LNCaP clone FGC (cell line): ENCODE measurements at regions not wholly inside any gene's neighbourhood (a gene's known extent, or its start where the extent isn't known, plus 50 kb on each side); places are given as distances from the start of the nearest gene placed in this dataset.
"Not testable (repeated sequence)": the region's sequence is repeated elsewhere in the genome, so short reads cannot be mapped to it uniquely, and the experiment has no call there.

Experiments used
- DNase-seq: peaks from one replicate; pipeline ENCODE4 v3.0.0-alpha.2; 2011; ENCODE audit warnings: low read depth
- H3K4me3 ChIP-seq: 2 replicates; pipeline ENCODE4 v1.5.1; 2011; ENCODE audit warnings: mild to moderate bottlenecking, low read depth, low read length, control low read depth
- CTCF ChIP-seq: IDR thresholded peaks from 2 replicates; pipeline ENCODE4 v1.5.1; 2012; ENCODE audit warnings: mild to moderate bottlenecking; ENCODE audit not compliant: control insufficient read depth, insufficient read depth; ENCODE audit errors: extremely low read depth

GRCh38 chr6:159422041-159422984 lies 253.1 kb downstream of the FNDC1 start:
- no peak overlapping the region for H3K4me3 ChIP-seq
- no peak for DNase-seq
- TF ChIP-seq CTCF: no peak

DNA sequence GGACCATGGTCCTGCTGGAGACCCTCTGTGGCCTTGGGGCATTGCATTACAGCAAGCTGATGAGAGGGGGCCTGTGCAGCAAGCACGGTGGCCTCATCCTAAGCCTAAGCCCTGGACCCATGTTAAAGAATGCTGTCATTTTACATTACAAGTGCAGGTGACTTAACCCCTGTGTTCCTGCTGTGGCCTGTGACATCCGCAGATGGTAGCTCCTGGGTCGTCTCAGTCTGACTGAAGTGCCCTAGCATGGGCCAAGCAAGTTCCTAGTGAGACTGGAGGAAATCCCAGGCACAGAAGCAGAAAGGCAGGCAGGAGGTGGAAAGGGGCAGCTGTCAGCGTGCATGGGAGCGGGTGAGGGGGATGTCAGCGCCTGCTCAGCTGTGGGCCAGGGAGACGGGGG lies 252.4 kb downstream of the FNDC1 start:
- H3K4me3 ChIP-seq: no peak overlapping the region
- no peak for TF ChIP-seq CTCF
- no peak for DNase-seq

GRCh38 chr6:159418997-159419396 lies 249.8 kb downstream of the FNDC1 start:
- no peak for TF ChIP-seq CTCF
- no peak for DNase-seq
- no peak overlapping the region for H3K4me3 ChIP-seq

GRCh38 chr6:159416891-159417560 lies 247.8 kb downstream of the FNDC1 start:
- TF ChIP-seq CTCF: no peak
- H3K4me3 ChIP-seq: no peak overlapping the region
- DNase-seq: no peak

DNA sequence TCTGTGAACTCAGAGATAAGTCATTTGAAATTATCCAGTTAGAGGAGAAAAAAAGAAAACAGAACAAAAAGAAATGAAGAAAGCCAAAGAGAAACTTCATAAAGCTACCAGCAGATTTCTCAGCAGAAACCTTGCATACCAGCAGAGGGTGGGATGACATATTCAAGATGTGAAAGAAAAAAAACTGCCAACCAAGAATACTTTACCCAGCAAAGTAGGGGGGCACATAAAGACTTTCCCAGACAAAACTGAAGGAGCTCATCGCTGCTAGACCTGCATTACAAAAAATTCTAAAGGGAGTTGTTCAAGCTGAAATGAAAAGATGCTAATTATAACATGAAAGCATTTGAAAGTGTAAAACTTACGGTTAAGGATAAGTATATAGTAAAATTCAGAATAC lies 246.3 kb downstream of the FNDC1 start:
- TF ChIP-seq CTCF: no peak
- DNase-seq: no peak
- H3K4me3 ChIP-seq: no peak overlapping the region

DNA sequence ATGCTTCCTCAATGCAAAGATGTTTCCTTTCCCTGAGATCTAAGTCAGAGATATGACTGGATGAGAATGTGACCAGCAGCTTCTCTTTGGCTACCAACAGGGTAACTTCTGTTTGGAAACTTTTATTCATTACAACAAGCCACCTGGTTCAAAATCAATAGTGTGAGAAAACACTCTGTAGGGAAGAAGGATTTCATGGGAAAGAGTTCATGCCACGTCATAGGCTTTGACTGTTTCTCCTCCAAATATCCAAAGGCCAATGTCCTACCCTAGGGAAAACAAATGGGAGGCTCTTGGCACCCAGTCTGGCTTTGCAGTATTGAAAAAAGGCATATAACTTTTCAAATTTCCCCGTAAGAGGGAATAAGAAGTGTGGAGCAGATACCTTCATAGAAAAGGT lies 245.5 kb downstream of the FNDC1 start:
- DNase-seq: no peak
- H3K4me3 ChIP-seq: no peak overlapping the region
- no peak for TF ChIP-seq CTCF

GRCh38 chr6:159407211-159407780 lies 238.1 kb downstream of the FNDC1 start:
- H3K4me3 ChIP-seq, DNase-seq: not testable (repeated sequence)
